H9 (cell line): ENCODE measurements at regions not wholly inside any gene's neighbourhood (a gene's known extent, or its start where the extent isn't known, plus 50 kb on each side); places are given as distances from the start of the nearest gene placed in this dataset.

ENCODE experiments used
- DNase-seq: peaks from one replicate; pipeline ENCODE4 v3.0.0-alpha.2; 2017
- H2AFZ ChIP-seq: one replicate; pipeline ENCODE4 v1.6.1; 2013; ENCODE audit warnings: mild to moderate bottlenecking, low read length, control low read depth, moderate library complexity
- H2AK5ac ChIP-seq: 2 replicates; pipeline ENCODE4 v1.6.1; 2013; ENCODE audit warnings: low read length, control low read depth, mixed read lengths; ENCODE audit not compliant: insufficient read length
- H2BK120ac ChIP-seq: one replicate; pipeline ENCODE4 v1.6.1; 2013; ENCODE audit warnings: low read depth, mild to moderate bottlenecking, low read length, control low read depth, inconsistent platforms; ENCODE audit not compliant: poor library complexity, severe bottlenecking
- H2BK12ac ChIP-seq: 2 replicates; pipeline ENCODE4 v1.6.1; 2013; ENCODE audit warnings: low read length, control low read depth, mixed read lengths, low read depth; ENCODE audit not compliant: insufficient read length
- H2BK15ac ChIP-seq: 2 replicates; pipeline ENCODE4 v1.6.1; 2013; ENCODE audit warnings: low read depth, low read length, control low read depth
- H2BK20ac ChIP-seq: one replicate; pipeline ENCODE4 v1.6.1; 2013; ENCODE audit warnings: low read depth, mild to moderate bottlenecking, low read length, control low read depth, inconsistent platforms; ENCODE audit not compliant: poor library complexity, severe bottlenecking
- H2BK5ac ChIP-seq: 2 replicates; pipeline ENCODE4 v1.6.1; 2013; ENCODE audit warnings: low read length, control low read depth, mixed read lengths; ENCODE audit not compliant: insufficient read length
- H3K14ac ChIP-seq: 2 replicates; pipeline ENCODE4 v1.6.1; 2013; ENCODE audit warnings: low read length, control low read depth; ENCODE audit not compliant: insufficient read depth
- H3K18ac ChIP-seq: 2 replicates; pipeline ENCODE4 v1.6.1; 2013; ENCODE audit warnings: low read depth, mild to moderate bottlenecking, mixed read lengths, low read length, control low read depth; ENCODE audit not compliant: insufficient read length
- H3K23ac ChIP-seq: 2 replicates; pipeline ENCODE4 v1.6.1; 2013; ENCODE audit warnings: low read length, control low read depth, mixed read lengths, low read depth; ENCODE audit not compliant: insufficient read length
- H3K23me2 ChIP-seq: 2 replicates; pipeline ENCODE4 v1.6.1; 2013; ENCODE audit warnings: low read depth, mild to moderate bottlenecking, mixed read lengths, low read length, control low read depth; ENCODE audit not compliant: insufficient read length, poor library complexity, severe bottlenecking
- H3K27ac ChIP-seq: 2 replicates; pipeline ENCODE4 v1.5.1; 2013; ENCODE audit warnings: low read length, control low read depth, mixed read lengths, low read depth; ENCODE audit not compliant: insufficient read length
- H3K27me3 ChIP-seq: 2 replicates; pipeline ENCODE4 v1.6.1; 2013; ENCODE audit warnings: low read length, control low read depth, inconsistent platforms; ENCODE audit not compliant: insufficient read depth
- H3K4ac ChIP-seq: 2 replicates; pipeline ENCODE4 v1.6.1; 2013; ENCODE audit warnings: low read depth, mild to moderate bottlenecking, control low read depth, inconsistent platforms, low read length, moderate library complexity
- H3K4me1 ChIP-seq: 2 replicates; pipeline ENCODE4 v1.6.1; 2013; ENCODE audit warnings: low read length, control low read depth, inconsistent platforms; ENCODE audit not compliant: insufficient read depth
- H3K4me2 ChIP-seq: 2 replicates; pipeline ENCODE4 v1.6.1; 2013; ENCODE audit warnings: low read length, control low read depth, mixed read lengths; ENCODE audit not compliant: insufficient read length, insufficient read depth
- H3K56ac ChIP-seq: 2 replicates; pipeline ENCODE4 v1.6.1; 2013; ENCODE audit warnings: low read depth, mild to moderate bottlenecking, mixed read lengths, low read length, control low read depth; ENCODE audit not compliant: insufficient read length
- H3K79me1 ChIP-seq: 2 replicates; pipeline ENCODE4 v1.6.1; 2013; ENCODE audit warnings: low read depth, mild to moderate bottlenecking, moderate library complexity, low read length, control low read depth, inconsistent platforms; ENCODE audit not compliant: insufficient read depth, poor library complexity, severe bottlenecking
- H3K79me2 ChIP-seq: 2 replicates; pipeline ENCODE4 v1.6.1; 2013; ENCODE audit warnings: low read length, control low read depth, inconsistent platforms; ENCODE audit not compliant: insufficient read depth
- H3K9ac ChIP-seq: 2 replicates; pipeline ENCODE4 v1.6.1; 2013; ENCODE audit warnings: low read length, control low read depth, mixed read lengths; ENCODE audit not compliant: insufficient read length; ENCODE audit errors: extremely low read depth
- H3K9me3 ChIP-seq: one replicate; pipeline ENCODE4 v1.6.1; 2013; ENCODE audit warnings: low read depth, low read length, inconsistent platforms; ENCODE audit not compliant: control insufficient read depth
- H3T11ph ChIP-seq: one replicate; pipeline ENCODE4 v1.6.1; 2013; ENCODE audit warnings: mild to moderate bottlenecking, low read length, control low read depth, inconsistent platforms
- H4K20me1 ChIP-seq: one replicate; pipeline ENCODE4 v1.6.1; 2013; ENCODE audit not compliant: control insufficient read depth, insufficient read length, insufficient read depth
- H4K5ac ChIP-seq: 2 replicates; pipeline ENCODE4 v1.6.1; 2013; ENCODE audit warnings: low read depth, mild to moderate bottlenecking, mixed read lengths, low read length, control low read depth; ENCODE audit not compliant: insufficient read length
- H4K8ac ChIP-seq: replicated peaks from 2 replicates; pipeline ENCODE4 v1.6.1; 2013; ENCODE audit warnings: low read length, control low read depth, mixed read lengths, low read depth; ENCODE audit not compliant: insufficient read length
- H4K91ac ChIP-seq: 2 replicates; pipeline ENCODE4 v1.6.1; 2013; ENCODE audit warnings: low read depth, mild to moderate bottlenecking, moderate library complexity, mixed read lengths, low read length, control low read depth; ENCODE audit not compliant: insufficient read length
- H3K27ac Mint-ChIP-seq, 3 experiments: 2 replicates in 2 of 3; 3 replicates in 1 of 3; pipeline ENCODE4 v1.8.0; 2020 to 2021; ENCODE audit warnings: mixed read lengths in 3 of 3, mild to moderate bottlenecking in 1 of 3, moderate library complexity in 1 of 3
- H3K27me3 Mint-ChIP-seq: 2 replicates; pipeline ENCODE4 v1.8.0; 2021; ENCODE audit warnings: low read depth, mild to moderate bottlenecking, moderate library complexity, mixed read lengths
- H3K36me3 Mint-ChIP-seq, 3 experiments: 2 replicates in 2 of 3; 3 replicates in 1 of 3; pipeline ENCODE4 v1.8.0; 2020 to 2021; ENCODE audit warnings: low read depth in 3 of 3, mixed read lengths in 3 of 3; ENCODE audit not compliant: insufficient read depth in 1 of 3
- H3K4me1 Mint-ChIP-seq, 2 experiments: 2 replicates each; pipeline ENCODE4 v1.8.0; 2020; ENCODE audit warnings: mixed read lengths in 2 of 2
- H3K4me3 Mint-ChIP-seq, 2 experiments: 2 replicates in 1 of 2; 3 replicates in 1 of 2; pipeline ENCODE4 v1.8.0; 2020 to 2021; ENCODE audit warnings: mild to moderate bottlenecking in 2 of 2, mixed read lengths in 2 of 2, moderate library complexity in 1 of 2
- H3K9me3 Mint-ChIP-seq, 2 experiments: 2 replicates in 1 of 2; 3 replicates in 1 of 2; pipeline ENCODE4 v1.8.0; 2020; ENCODE audit warnings: mild to moderate bottlenecking in 2 of 2, mixed read lengths in 2 of 2, moderate library complexity in 1 of 2
- CTCF ChIP-seq: fragments of 200-600 bp; sonication (generic); conservative IDR thresholded peaks from 3 replicates; pipeline ENCODE4 v1.8.0; 2021; ENCODE audit warnings: antibody characterized with exemption, mild to moderate bottlenecking
- WGBS: extraction: QIAGEN DNeasy Blood & Tissue Kit; methylation state at CpG from one replicate; pipeline ENCODE4 v1.1.7; 2013; ENCODE audit warnings: missing lambda C conversion rate, low lambda C conversion rate, mixed read lengths; ENCODE audit not compliant: insufficient read length; ENCODE audit errors: extremely low coverage; 5-methylcytosine and 5-hydroxymethylcytosine counted together

GRCh38 chr2:9757501-9758264 lies 85.6 kb upstream of the TAF1B start:
- peaks cover 10% of the 10 kb centered on the region; the same call in 1 of the 2 replicates for H3K4me1 ChIP-seq
- peak overlapping the region; percentile 16 for H2AFZ ChIP-seq
- no peak overlapping the region for H3T11ph ChIP-seq
- H3K27ac ChIP-seq, result no peak overlapping the region
- DNase-seq, result peak; percentile 54
- Mint-ChIP-seq H3K9me3 (no peaks in the 10 kb centered on the region), H3K4me1 (peaks cover 37 to 50% of the 10 kb centered on the region in 2 experiments), H3K27me3 (peaks cover 47% of the 10 kb centered on the region), H3K27ac (no peak overlapping the region), H3K4me3 (peak overlapping the region; percentile 38 to 68; a peak in 4 of 5 replicates), H3K36me3 (no peaks in the 10 kb centered on the region; a peak in 2 of 7 replicates)
- no peak overlapping the region for H4K91ac ChIP-seq
- no peaks in the 10 kb centered on the region for H4K20me1 ChIP-seq
- no peaks in the 10 kb centered on the region for H3K79me1 ChIP-seq
- H4K5ac ChIP-seq, result no peak overlapping the region
- no peak overlapping the region for H2BK120ac ChIP-seq
- H3K4ac ChIP-seq, result no peak overlapping the region
- no peak overlapping the region for H3K9ac ChIP-seq
- no peaks in the 10 kb centered on the region for H3K23me2 ChIP-seq
- H4K8ac ChIP-seq, result no peak overlapping the region
- no peak for TF ChIP-seq CTCF
- H3K27me3 ChIP-seq, result no peaks in the 10 kb centered on the region
- no peak overlapping the region for H2BK12ac ChIP-seq
- no peaks in the 10 kb centered on the region for H3K9me3 ChIP-seq
- no peak overlapping the region for H2BK5ac ChIP-seq
- H3K14ac ChIP-seq, result no peak overlapping the region
- H3K56ac ChIP-seq, result no peak overlapping the region
- no peak overlapping the region for H3K18ac ChIP-seq
- peak overlapping the region; percentile 52 for H3K4me2 ChIP-seq
- no CpG with 5 or more reads among the region's 27 CpGs for WGBS
- H2AK5ac ChIP-seq, result no peak overlapping the region
- H2BK20ac ChIP-seq, result no peak overlapping the region
- no peak overlapping the region for H3K23ac ChIP-seq
- no peak overlapping the region for H2BK15ac ChIP-seq
- H3K79me2 ChIP-seq, result no peaks in the 10 kb centered on the region
